ENCODE measurements at regions not wholly inside any gene's neighbourhood (a gene's known extent, or its start where the extent isn't known, plus 50 kb on each side); places are given as distances from the start of the nearest gene placed in this dataset.

DNA sequence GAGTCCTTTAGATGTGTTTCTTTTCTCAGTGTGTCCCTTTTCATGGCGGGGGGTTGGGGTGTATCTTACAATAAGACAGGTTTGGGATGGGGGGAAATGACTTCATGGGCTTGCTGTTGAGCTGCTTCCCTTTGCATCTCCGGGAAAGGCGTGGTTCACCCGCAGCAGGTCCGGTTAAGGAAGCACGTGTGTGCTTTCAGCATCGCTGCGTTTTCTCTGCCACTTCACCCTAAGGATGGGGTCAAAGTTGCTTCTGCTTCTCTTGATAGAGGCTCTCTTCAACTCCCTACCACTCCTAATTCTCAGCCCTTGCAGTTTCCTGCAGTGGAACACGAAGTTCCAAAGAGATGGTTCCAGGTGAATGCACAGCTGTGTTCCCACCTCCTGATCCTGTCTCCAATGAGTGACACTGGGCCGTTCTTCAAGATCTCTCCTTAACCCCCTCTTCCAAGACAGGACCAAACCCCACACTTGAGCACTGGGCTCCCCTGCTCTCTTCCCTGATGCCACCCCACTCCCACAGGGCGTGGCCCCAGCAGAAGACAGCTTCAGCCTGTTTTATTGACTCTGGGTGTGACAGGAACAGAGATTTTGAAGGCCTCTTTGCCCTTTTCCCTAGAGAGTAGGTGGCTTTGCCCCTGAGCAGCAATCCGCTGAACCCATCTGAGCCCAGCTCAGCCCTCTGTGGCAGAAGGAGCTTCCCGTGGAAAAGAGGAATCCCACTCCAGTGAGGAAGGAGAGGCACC, 85.2 kb downstream of the PLEKHG1 start (continued):
- TF ChIP-seq RARB (CRISPR knock-in tag; IDR thresholded peaks at IDR 0.05) (no peak), ZFP3 (CRISPR knock-in tag; IDR thresholded peaks at IDR 0.05) (no peak), ESRRG (CRISPR knock-in tag; IDR thresholded peaks at IDR 0.05) (no peak), TOX (CRISPR knock-in tag; IDR thresholded peaks at IDR 0.05; ENCODE audit: borderline replicate concordance) (no peak), ZNF70 (CRISPR knock-in tag; IDR thresholded peaks at IDR 0.05) (no peak), PPARA (CRISPR knock-in tag; IDR thresholded peaks at IDR 0.05; ENCODE audit: borderline replicate concordance) (no peak), ZNF565 (CRISPR knock-in tag; conservative IDR thresholded peaks at IDR 0.05; ENCODE audit: low read depth) (no peak), ZNF8 (CRISPR knock-in tag; IDR thresholded peaks at IDR 0.05) (no peak), GLIS3 (CRISPR knock-in tag; IDR thresholded peaks at IDR 0.05) (no peak), ISL1 (CRISPR knock-in tag; IDR thresholded peaks at IDR 0.05) (no peak), ARNTL (CRISPR knock-in tag; IDR thresholded peaks at IDR 0.05; ENCODE audit: borderline replicate concordance, low read depth) (no peak)

DNA sequence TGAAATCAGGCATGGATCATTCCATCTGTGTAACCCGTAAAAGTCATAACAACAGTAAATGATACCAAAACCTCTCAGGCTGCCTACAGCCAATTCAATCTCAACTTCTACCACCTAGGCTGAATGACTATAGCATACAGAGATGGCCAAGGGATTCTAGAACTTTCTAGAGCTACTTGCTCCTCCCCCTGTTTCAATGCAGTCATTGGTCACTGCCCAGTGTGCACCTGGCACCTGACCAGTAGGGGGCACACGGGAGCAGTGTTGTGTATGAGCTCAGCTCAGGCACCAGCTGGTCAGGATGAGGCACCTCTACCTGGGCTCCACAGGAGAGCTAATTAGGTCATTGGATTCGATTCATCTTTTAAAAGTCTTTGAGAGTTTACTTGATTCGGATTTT, 86.2 kb downstream of the PLEKHG1 start:
- TF ChIP-seq RARB (CRISPR knock-in tag; IDR thresholded peaks at IDR 0.05), result no peak
- no peak for TF ChIP-seq ESRRG (CRISPR knock-in tag; IDR thresholded peaks at IDR 0.05)
- TF ChIP-seq, protein P1, sequence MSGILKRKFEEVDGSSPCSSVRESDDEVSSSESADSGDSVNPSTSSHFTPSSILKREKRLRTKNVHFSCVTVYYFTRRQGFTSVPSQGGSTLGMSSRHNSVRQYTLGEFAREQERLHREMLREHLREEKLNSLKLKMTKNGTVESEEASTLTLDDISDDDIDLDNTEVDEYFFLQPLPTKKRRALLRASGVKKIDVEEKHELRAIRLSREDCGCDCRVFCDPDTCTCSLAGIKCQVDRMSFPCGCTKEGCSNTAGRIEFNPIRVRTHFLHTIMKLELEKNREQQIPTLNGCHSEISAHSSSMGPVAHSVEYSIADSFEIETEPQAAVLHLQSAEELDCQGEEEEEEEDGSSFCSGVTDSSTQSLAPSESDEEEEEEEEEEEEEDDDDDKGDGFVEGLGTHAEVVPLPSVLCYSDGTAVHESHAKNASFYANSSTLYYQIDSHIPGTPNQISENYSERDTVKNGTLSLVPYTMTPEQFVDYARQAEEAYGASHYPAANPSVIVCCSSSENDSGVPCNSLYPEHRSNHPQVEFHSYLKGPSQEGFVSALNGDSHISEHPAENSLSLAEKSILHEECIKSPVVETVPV (CRISPR knock-in tag; IDR thresholded peaks at IDR 0.05), result no peak
- TF ChIP-seq OSR1 (CRISPR knock-in tag; IDR thresholded peaks at IDR 0.05), result no peak
- TF ChIP-seq PPARA (CRISPR knock-in tag; IDR thresholded peaks at IDR 0.05; ENCODE audit: borderline replicate concordance), result no peak
- TF ChIP-seq, protein P2, sequence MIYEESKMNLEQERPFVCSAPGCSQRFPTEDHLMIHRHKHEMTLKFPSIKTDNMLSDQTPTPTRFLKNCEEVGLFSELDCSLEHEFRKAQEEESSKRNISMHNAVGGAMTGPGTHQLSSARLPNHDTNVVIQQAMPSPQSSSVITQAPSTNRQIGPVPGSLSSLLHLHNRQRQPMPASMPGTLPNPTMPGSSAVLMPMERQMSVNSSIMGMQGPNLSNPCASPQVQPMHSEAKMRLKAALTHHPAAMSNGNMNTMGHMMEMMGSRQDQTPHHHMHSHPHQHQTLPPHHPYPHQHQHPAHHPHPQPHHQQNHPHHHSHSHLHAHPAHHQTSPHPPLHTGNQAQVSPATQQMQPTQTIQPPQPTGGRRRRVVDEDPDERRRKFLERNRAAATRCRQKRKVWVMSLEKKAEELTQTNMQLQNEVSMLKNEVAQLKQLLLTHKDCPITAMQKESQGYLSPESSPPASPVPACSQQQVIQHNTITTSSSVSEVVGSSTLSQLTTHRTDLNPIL (CRISPR knock-in tag; IDR thresholded peaks at IDR 0.05; ENCODE audit: low read depth), result no peak
- TF ChIP-seq, protein P3, sequence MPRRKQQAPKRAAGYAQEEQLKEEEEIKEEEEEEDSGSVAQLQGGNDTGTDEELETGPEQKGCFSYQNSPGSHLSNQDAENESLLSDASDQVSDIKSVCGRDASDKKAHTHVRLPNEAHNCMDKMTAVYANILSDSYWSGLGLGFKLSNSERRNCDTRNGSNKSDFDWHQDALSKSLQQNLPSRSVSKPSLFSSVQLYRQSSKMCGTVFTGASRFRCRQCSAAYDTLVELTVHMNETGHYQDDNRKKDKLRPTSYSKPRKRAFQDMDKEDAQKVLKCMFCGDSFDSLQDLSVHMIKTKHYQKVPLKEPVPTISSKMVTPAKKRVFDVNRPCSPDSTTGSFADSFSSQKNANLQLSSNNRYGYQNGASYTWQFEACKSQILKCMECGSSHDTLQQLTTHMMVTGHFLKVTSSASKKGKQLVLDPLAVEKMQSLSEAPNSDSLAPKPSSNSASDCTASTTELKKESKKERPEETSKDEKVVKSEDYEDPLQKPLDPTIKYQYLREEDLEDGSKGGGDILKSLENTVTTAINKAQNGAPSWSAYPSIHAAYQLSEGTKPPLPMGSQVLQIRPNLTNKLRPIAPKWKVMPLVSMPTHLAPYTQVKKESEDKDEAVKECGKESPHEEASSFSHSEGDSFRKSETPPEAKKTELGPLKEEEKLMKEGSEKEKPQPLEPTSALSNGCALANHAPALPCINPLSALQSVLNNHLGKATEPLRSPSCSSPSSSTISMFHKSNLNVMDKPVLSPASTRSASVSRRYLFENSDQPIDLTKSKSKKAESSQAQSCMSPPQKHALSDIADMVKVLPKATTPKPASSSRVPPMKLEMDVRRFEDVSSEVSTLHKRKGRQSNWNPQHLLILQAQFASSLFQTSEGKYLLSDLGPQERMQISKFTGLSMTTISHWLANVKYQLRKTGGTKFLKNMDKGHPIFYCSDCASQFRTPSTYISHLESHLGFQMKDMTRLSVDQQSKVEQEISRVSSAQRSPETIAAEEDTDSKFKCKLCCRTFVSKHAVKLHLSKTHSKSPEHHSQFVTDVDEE (CRISPR knock-in tag; IDR thresholded peaks at IDR 0.05), result no peak
- TF ChIP-seq ZFP30 (CRISPR knock-in tag; IDR thresholded peaks at IDR 0.05), result no peak
- no peak for TF ChIP-seq CSDC2 (CRISPR knock-in tag; IDR thresholded peaks at IDR 0.05)
- TF ChIP-seq TCF4 (CRISPR knock-in tag; IDR thresholded peaks at IDR 0.05; ENCODE audit: borderline replicate concordance), result no peak
- TF ChIP-seq, protein P4, sequence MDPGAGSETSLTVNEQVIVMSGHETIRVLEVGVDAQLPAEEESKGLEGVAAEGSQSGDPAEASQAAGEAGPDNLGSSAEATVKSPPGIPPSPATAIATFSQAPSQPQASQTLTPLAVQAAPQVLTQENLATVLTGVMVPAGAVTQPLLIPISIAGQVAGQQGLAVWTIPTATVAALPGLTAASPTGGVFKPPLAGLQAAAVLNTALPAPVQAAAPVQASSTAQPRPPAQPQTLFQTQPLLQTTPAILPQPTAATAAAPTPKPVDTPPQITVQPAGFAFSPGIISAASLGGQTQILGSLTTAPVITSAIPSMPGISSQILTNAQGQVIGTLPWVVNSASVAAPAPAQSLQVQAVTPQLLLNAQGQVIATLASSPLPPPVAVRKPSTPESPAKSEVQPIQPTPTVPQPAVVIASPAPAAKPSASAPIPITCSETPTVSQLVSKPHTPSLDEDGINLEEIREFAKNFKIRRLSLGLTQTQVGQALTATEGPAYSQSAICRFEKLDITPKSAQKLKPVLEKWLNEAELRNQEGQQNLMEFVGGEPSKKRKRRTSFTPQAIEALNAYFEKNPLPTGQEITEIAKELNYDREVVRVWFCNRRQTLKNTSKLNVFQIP (CRISPR knock-in tag; IDR thresholded peaks at IDR 0.05; ENCODE audit: borderline replicate concordance, low read depth), result no peak
- TF ChIP-seq ZC3H10 (CRISPR knock-in tag; IDR thresholded peaks at IDR 0.05), result no peak
- TF ChIP-seq ARNTL (CRISPR knock-in tag; IDR thresholded peaks at IDR 0.05; ENCODE audit: borderline replicate concordance, low read depth), result no peak
- no peak for TF ChIP-seq ZNF70 (CRISPR knock-in tag; IDR thresholded peaks at IDR 0.05)
- no peak for TF ChIP-seq ZNF8 (CRISPR knock-in tag; IDR thresholded peaks at IDR 0.05)
- TF ChIP-seq ISL1 (CRISPR knock-in tag; IDR thresholded peaks at IDR 0.05), result no peak
- TF ChIP-seq GLIS3 (CRISPR knock-in tag; IDR thresholded peaks at IDR 0.05), result no peak
- no peak for TF ChIP-seq ZFP3 (CRISPR knock-in tag; IDR thresholded peaks at IDR 0.05)
- ATAC-seq, result peak; percentile 61

DNA sequence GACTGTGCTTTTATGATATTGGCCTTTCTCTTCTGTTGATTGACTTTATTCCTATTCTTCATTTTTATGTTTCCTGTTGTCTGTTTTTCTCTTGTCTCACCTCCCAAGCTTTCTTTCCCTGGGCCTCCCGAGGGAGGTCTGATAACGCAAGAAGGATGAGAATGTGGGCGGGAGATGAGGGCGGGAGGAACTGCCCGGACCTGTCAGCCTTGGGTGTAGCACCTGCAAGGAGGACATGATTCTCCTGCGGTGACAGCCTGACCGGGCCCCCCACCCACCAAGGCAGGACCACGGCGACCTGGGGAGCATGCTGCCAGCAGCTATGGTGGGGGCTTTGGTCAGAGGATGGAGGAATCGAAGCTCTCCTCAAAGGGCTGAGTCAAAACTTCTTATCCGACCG, 86.9 kb downstream of the PLEKHG1 start:
- ATAC-seq, result no peak
- no peak for TF ChIP-seq ISL1 (CRISPR knock-in tag; IDR thresholded peaks at IDR 0.05)
- no peak for TF ChIP-seq ZFP30 (CRISPR knock-in tag; IDR thresholded peaks at IDR 0.05)
- no peak for TF ChIP-seq ZNF70 (CRISPR knock-in tag; IDR thresholded peaks at IDR 0.05)
- TF ChIP-seq ZNF8 (CRISPR knock-in tag; IDR thresholded peaks at IDR 0.05), result no peak
- TF ChIP-seq, protein P1 (CRISPR knock-in tag; IDR thresholded peaks at IDR 0.05), result no peak
- TF ChIP-seq ZC3H10 (CRISPR knock-in tag; IDR thresholded peaks at IDR 0.05), result no peak
- TF ChIP-seq, protein P5, sequence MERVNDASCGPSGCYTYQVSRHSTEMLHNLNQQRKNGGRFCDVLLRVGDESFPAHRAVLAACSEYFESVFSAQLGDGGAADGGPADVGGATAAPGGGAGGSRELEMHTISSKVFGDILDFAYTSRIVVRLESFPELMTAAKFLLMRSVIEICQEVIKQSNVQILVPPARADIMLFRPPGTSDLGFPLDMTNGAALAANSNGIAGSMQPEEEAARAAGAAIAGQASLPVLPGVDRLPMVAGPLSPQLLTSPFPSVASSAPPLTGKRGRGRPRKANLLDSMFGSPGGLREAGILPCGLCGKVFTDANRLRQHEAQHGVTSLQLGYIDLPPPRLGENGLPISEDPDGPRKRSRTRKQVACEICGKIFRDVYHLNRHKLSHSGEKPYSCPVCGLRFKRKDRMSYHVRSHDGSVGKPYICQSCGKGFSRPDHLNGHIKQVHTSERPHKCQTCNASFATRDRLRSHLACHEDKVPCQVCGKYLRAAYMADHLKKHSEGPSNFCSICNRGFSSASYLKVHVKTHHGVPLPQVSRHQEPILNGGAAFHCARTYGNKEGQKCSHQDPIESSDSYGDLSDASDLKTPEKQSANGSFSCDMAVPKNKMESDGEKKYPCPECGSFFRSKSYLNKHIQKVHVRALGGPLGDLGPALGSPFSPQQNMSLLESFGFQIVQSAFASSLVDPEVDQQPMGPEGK (CRISPR knock-in tag; IDR thresholded peaks at IDR 0.05; ENCODE audit: borderline replicate concordance), result no peak
- TF ChIP-seq, protein P3 (CRISPR knock-in tag; IDR thresholded peaks at IDR 0.05), result no peak
- no peak for TF ChIP-seq TOX (CRISPR knock-in tag; IDR thresholded peaks at IDR 0.05; ENCODE audit: borderline replicate concordance)
- TF ChIP-seq ESRRG (CRISPR knock-in tag; IDR thresholded peaks at IDR 0.05), result no peak

Data from SK-N-SH treated with all-trans-retinoic acid at 6 μM for 48 hours (cell line).